Progenitor cell of endocrine pancreas (in vitro differentiated cells): ENCODE measurements at regions not wholly inside any gene's neighbourhood (a gene's known extent, or its start where the extent isn't known, plus 50 kb on each side); places are given as distances from the start of the nearest gene placed in this dataset.

Experiments used
- DNase-seq: peaks from one replicate; pipeline ENCODE4 v3.0.0; 2021; ENCODE audit warnings: low spot score; ENCODE audit not compliant: unreplicated experiment
- H3K27ac Mint-ChIP-seq: 2 replicates; pipeline ENCODE4 v1.8.0; 2021; ENCODE audit warnings: mild to moderate bottlenecking, moderate library complexity, mixed read lengths
- H3K27me3 Mint-ChIP-seq: 2 replicates; pipeline ENCODE4 v1.8.0; 2021; ENCODE audit warnings: mixed read lengths
- H3K36me3 Mint-ChIP-seq: 2 replicates; pipeline ENCODE4 v1.8.0; 2022; ENCODE audit warnings: mixed read lengths; ENCODE audit not compliant: insufficient read depth
- H3K4me1 Mint-ChIP-seq: 2 replicates; pipeline ENCODE4 v1.8.0; 2021; ENCODE audit warnings: low read depth, mixed read lengths
- H3K4me3 Mint-ChIP-seq: 2 replicates; pipeline ENCODE4 v1.8.0; 2021; ENCODE audit warnings: low read depth, mild to moderate bottlenecking, moderate library complexity, mixed read lengths
- H3K9me3 Mint-ChIP-seq: 2 replicates; pipeline ENCODE4 v1.8.0; 2021; ENCODE audit warnings: low read depth, mixed read lengths
- CTCF ChIP-seq: fragments of 200-600 bp; sonication (generic); IDR thresholded peaks from one replicate; pipeline ENCODE4 v1.5.0; 2021; ENCODE audit warnings: antibody characterized with exemption, mild to moderate bottlenecking; ENCODE audit not compliant: unreplicated experiment

- Mint-ChIP-seq H3K27ac (no peak overlapping the region), H3K4me1 (no peaks in the 10 kb centered on the region), H3K9me3 (no peaks in the 10 kb centered on the region), H3K4me3 (no peak overlapping the region), H3K36me3 (no peaks in the 10 kb centered on the region), H3K27me3 (peaks cover 3% of the 10 kb centered on the region)
- no peak for DNase-seq
- no peak for TF ChIP-seq CTCF
Measured at GRCh38 chr10:84908491-84908890, 580.1 kb downstream of the CCSER2 start.

- no peak for TF ChIP-seq CTCF
- Mint-ChIP-seq H3K4me3 (no peak overlapping the region), H3K27ac (no peak overlapping the region), H3K36me3 (no peaks in the 10 kb centered on the region), H3K4me1 (no peaks in the 10 kb centered on the region), H3K9me3 (peaks cover 8% of the 10 kb centered on the region), H3K27me3 (no peaks in the 10 kb centered on the region)
- no peak for DNase-seq
Measured at GRCh38 chr10:84921701-84922100, 593.3 kb downstream of the CCSER2 start.

- no peak for TF ChIP-seq CTCF
- H3K9me3 Mint-ChIP-seq, result no peaks in the 10 kb centered on the region
- H3K4me1 Mint-ChIP-seq, result no peaks in the 10 kb centered on the region
- DNase-seq, result no peak
- no peaks in the 10 kb centered on the region for H3K36me3 Mint-ChIP-seq
- no peak overlapping the region for H3K27ac Mint-ChIP-seq
- no peaks in the 10 kb centered on the region for H3K27me3 Mint-ChIP-seq
- H3K4me3 Mint-ChIP-seq, result no peak overlapping the region
Measured at GRCh38 chr10:84924131-84924530, 595.7 kb downstream of the CCSER2 start.

- Mint-ChIP-seq H3K4me1 (no peaks in the 10 kb centered on the region), H3K9me3 (no peaks in the 10 kb centered on the region), H3K27me3 (no peaks in the 10 kb centered on the region), H3K36me3 (no peaks in the 10 kb centered on the region), H3K27ac (no peak overlapping the region), H3K4me3 (no peak overlapping the region)
- no peak for TF ChIP-seq CTCF
- no peak for DNase-seq
Measured at GRCh38 chr10:84925495-84925894, 597.1 kb downstream of the CCSER2 start.

GRCh38 chr10:84933402-84933801 lies 605.0 kb downstream of the CCSER2 start:
- Mint-ChIP-seq H3K36me3 (no peaks in the 10 kb centered on the region), H3K4me3 (no peak overlapping the region), H3K27me3 (no peaks in the 10 kb centered on the region), H3K4me1 (peaks cover 4% of the 10 kb centered on the region), H3K27ac (no peak overlapping the region), H3K9me3 (no peaks in the 10 kb centered on the region)
- DNase-seq, result no peak
- no peak for TF ChIP-seq CTCF
